ENCODE measurements at regions not wholly inside any gene's neighbourhood (a gene's known extent, or its start where the extent isn't known, plus 50 kb on each side); places are given as distances from the start of the nearest gene placed in this dataset.

DNA sequence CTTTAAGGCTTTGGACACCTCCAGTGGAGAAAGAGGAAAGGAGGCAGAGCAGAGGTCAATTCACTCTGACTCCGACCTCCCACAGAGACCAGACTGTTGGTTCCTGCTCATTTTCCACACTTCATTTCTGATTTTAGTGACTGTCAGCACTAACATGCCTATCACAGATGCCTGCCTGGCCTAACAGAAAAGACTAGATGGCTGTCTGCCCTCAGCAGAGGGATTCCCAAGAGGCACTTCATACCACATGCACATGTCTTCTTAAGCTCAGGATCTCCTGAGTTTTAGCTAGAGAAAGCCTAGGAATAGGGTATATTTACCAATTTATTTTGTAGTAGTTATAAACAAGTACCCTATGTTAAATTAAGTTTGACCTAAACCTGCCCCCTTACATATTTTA is 336.0 kb downstream of the ENC1 start:
- ChIA-PET POLR2A (ENCODE audit: low non-redundant PET) (no interaction called here), CTCF (no interaction called here)
- no peaks in the 10 kb centered on the region for H3K9me3 ChIP-seq (ENCODE audit: low read depth, low read length, poor library complexity, severe bottlenecking)
- no peak overlapping the region for H3K27ac ChIP-seq (ENCODE audit: low read depth, low read length, poor library complexity, severe bottlenecking)
- no peaks in the 10 kb centered on the region for H3K4me1 ChIP-seq (ENCODE audit: insufficient read depth, low read length, poor library complexity, severe bottlenecking)
- intact Hi-C loops (cut with micrococcal nuclease; ENCODE audit: unreplicated experiment) = no loop called here
- DNase-seq (ENCODE audit: low spot score) = no peak
- TF ChIP-seq EZH2 (IDR thresholded peaks at IDR 0.05; ENCODE audit: borderline replicate concordance, low read depth, low read length, poor library complexity, severe bottlenecking) (no peak), CTCF (conservative IDR thresholded peaks at IDR 0.05; ENCODE audit: low read depth, low read length) (no peak)
- no peaks in the 10 kb centered on the region for H3K36me3 ChIP-seq (ENCODE audit: insufficient read depth, low read length, poor library complexity, severe bottlenecking)
- BruUV-seq (replicated peaks) = no TSS peak
- H3K4me3 ChIP-seq (ENCODE audit: low read depth, low read length, poor library complexity, severe bottlenecking) = no peak overlapping the region
- H3K27me3 ChIP-seq (replicated peaks; ENCODE audit: insufficient read depth, low read depth, low read length, poor library complexity) = peaks cover 20% of the 10 kb centered on the region

GRCh38 chr5:74303578-74303977 is 336.9 kb downstream of the ENC1 start:
- Histone ChIP-seq H3K9me3 (ENCODE audit: low read depth, low read length, poor library complexity, severe bottlenecking) (no peaks in the 10 kb centered on the region), H3K27me3 (replicated peaks; ENCODE audit: insufficient read depth, low read depth, low read length, poor library complexity) (peaks cover 15% of the 10 kb centered on the region), H3K4me3 (ENCODE audit: low read depth, low read length, poor library complexity, severe bottlenecking) (no peak overlapping the region), H3K36me3 (ENCODE audit: insufficient read depth, low read length, poor library complexity, severe bottlenecking) (no peaks in the 10 kb centered on the region), H3K27ac (ENCODE audit: low read depth, low read length, poor library complexity, severe bottlenecking) (no peak overlapping the region), H3K4me1 (ENCODE audit: insufficient read depth, low read length, poor library complexity, severe bottlenecking) (no peaks in the 10 kb centered on the region)
- no TSS peak for BruUV-seq (replicated peaks)
- no peak for TF ChIP-seq CTCF (conservative IDR thresholded peaks at IDR 0.05; ENCODE audit: low read depth, low read length)
- ChIA-PET CTCF (no interaction called here), POLR2A (ENCODE audit: low non-redundant PET) (no interaction called here)
- intact Hi-C loops (cut with micrococcal nuclease; ENCODE audit: unreplicated experiment) = no loop called here
- no peak for DNase-seq (ENCODE audit: low spot score)

GRCh38 chr5:74301576-74301975 is 339.0 kb downstream of the ENC1 start:
- BruUV-seq (replicated peaks) = no TSS peak
- TF ChIP-seq CTCF (conservative IDR thresholded peaks at IDR 0.05; ENCODE audit: low read depth, low read length) = no peak
- TF ChIP-seq EZH2 (IDR thresholded peaks at IDR 0.05; ENCODE audit: borderline replicate concordance, low read depth, low read length, poor library complexity, severe bottlenecking) = no peak
- intact Hi-C loops (cut with micrococcal nuclease; ENCODE audit: unreplicated experiment) = no loop called here
- no peak overlapping the region for H3K27ac ChIP-seq (ENCODE audit: low read depth, low read length, poor library complexity, severe bottlenecking)
- no peaks in the 10 kb centered on the region for H3K4me1 ChIP-seq (ENCODE audit: insufficient read depth, low read length, poor library complexity, severe bottlenecking)
- no peak for DNase-seq (ENCODE audit: low spot score)
- peaks cover 15% of the 10 kb centered on the region for H3K27me3 ChIP-seq (replicated peaks; ENCODE audit: insufficient read depth, low read depth, low read length, poor library complexity)
- no peaks in the 10 kb centered on the region for H3K9me3 ChIP-seq (ENCODE audit: low read depth, low read length, poor library complexity, severe bottlenecking)
- ChIA-PET POLR2A (ENCODE audit: low non-redundant PET) (no interaction called here), CTCF (no interaction called here)
- no peak overlapping the region for H3K4me3 ChIP-seq (ENCODE audit: low read depth, low read length, poor library complexity, severe bottlenecking)
- no peaks in the 10 kb centered on the region for H3K36me3 ChIP-seq (ENCODE audit: insufficient read depth, low read length, poor library complexity, severe bottlenecking)
